ENCODE measurements at regions not wholly inside any gene's neighbourhood (a gene's known extent, or its start where the extent isn't known, plus 50 kb on each side); places are given as distances from the start of the nearest gene placed in this dataset.

- Histone ChIP-seq H3K9ac (ENCODE audit: insufficient read depth, low read length) (no peak overlapping the region), H3K27ac (ENCODE audit: insufficient read depth, low read length) (no peak overlapping the region), H3K4me2 (ENCODE audit: extremely low read depth, insufficient read depth, low read length) (no peak overlapping the region), H3K4me1 (ENCODE audit: control insufficient read depth, extremely low read depth, insufficient read depth, low read length) (no peaks in the 10 kb centered on the region), H4K20me1 (ENCODE audit: control insufficient read depth, extremely low read depth, insufficient read depth, low read length) (no peaks in the 10 kb centered on the region), H3K27me3 (ENCODE audit: control insufficient read depth, insufficient read depth, low read length) (no peaks in the 10 kb centered on the region), H3K9me3 (ENCODE audit: control insufficient read depth, insufficient read depth, low read depth, low read length) (no peaks in the 10 kb centered on the region), H2AFZ (ENCODE audit: low read length) (no peak overlapping the region), H3K36me3 (ENCODE audit: control insufficient read depth, insufficient read depth, low read length) (no peaks in the 10 kb centered on the region), H3K4me3 (replicated peaks in 1 of 4; ENCODE audit: control extremely low read depth in 1 of 4, insufficient read depth in 1 of 4, low read depth in 3 of 4, low read length in 4 of 4) (no peak overlapping the region), H3K79me2 (ENCODE audit: control insufficient read depth, insufficient read depth, low read length) (no peaks in the 10 kb centered on the region)
- TF ChIP-seq EZH2 (IDR thresholded peaks at IDR 0.05; ENCODE audit: low read length, missing control alignments) (no peak), CTCF (conservative IDR thresholded peaks at IDR 0.05 in 1 of 2, IDR thresholded peaks at IDR 0.05 in 1 of 2; ENCODE audit: low read depth in 1 of 2, low read length in 2 of 2) (no peak)
- DNase-seq (ENCODE audit: low read depth in 2 of 2) = no peak
Measured at GRCh38 chr4:189525304-189525703, 415.4 kb upstream of the FRG1 start.

- no peak overlapping the region for H3K27ac ChIP-seq (ENCODE audit: insufficient read depth, low read length)
- no peaks in the 10 kb centered on the region for H3K9me3 ChIP-seq (ENCODE audit: control insufficient read depth, insufficient read depth, low read depth, low read length)
- no peak overlapping the region for H3K9ac ChIP-seq (ENCODE audit: insufficient read depth, low read length)
- no peak for DNase-seq (ENCODE audit: low read depth in 2 of 2)
- H3K4me3 ChIP-seq (replicated peaks in 1 of 4; ENCODE audit: control extremely low read depth in 1 of 4, insufficient read depth in 1 of 4, low read depth in 3 of 4, low read length in 4 of 4) = no peak overlapping the region
- no peaks in the 10 kb centered on the region for H3K36me3 ChIP-seq (ENCODE audit: control insufficient read depth, insufficient read depth, low read length)
- no peaks in the 10 kb centered on the region for H3K27me3 ChIP-seq (ENCODE audit: control insufficient read depth, insufficient read depth, low read length)
- H4K20me1 ChIP-seq (ENCODE audit: control insufficient read depth, extremely low read depth, insufficient read depth, low read length) = no peaks in the 10 kb centered on the region
- H3K4me1 ChIP-seq (ENCODE audit: control insufficient read depth, extremely low read depth, insufficient read depth, low read length) = no peaks in the 10 kb centered on the region
- TF ChIP-seq EZH2 (IDR thresholded peaks at IDR 0.05; ENCODE audit: low read length, missing control alignments) (no peak), CTCF (conservative IDR thresholded peaks at IDR 0.05 in 1 of 2, IDR thresholded peaks at IDR 0.05 in 1 of 2; ENCODE audit: low read depth in 1 of 2, low read length in 2 of 2) (no peak)
- no peaks in the 10 kb centered on the region for H3K79me2 ChIP-seq (ENCODE audit: control insufficient read depth, insufficient read depth, low read length)
- no peak overlapping the region for H2AFZ ChIP-seq (ENCODE audit: low read length)
- no peak overlapping the region for H3K4me2 ChIP-seq (ENCODE audit: extremely low read depth, insufficient read depth, low read length)
Measured at GRCh38 chr4:189530848-189531247, 409.8 kb upstream of the FRG1 start.

- Histone ChIP-seq H3K4me2 (ENCODE audit: extremely low read depth, insufficient read depth, low read length) (no peak overlapping the region), H2AFZ (ENCODE audit: low read length) (no peak overlapping the region), H4K20me1 (ENCODE audit: control insufficient read depth, extremely low read depth, insufficient read depth, low read length) (no peaks in the 10 kb centered on the region), H3K9me3 (ENCODE audit: control insufficient read depth, insufficient read depth, low read depth, low read length) (no peaks in the 10 kb centered on the region), H3K9ac (ENCODE audit: insufficient read depth, low read length) (no peak overlapping the region), H3K4me3 (replicated peaks in 1 of 4; ENCODE audit: control extremely low read depth in 1 of 4, insufficient read depth in 1 of 4, low read depth in 3 of 4, low read length in 4 of 4) (no peak overlapping the region), H3K27ac (ENCODE audit: insufficient read depth, low read length) (no peak overlapping the region), H3K4me1 (ENCODE audit: control insufficient read depth, extremely low read depth, insufficient read depth, low read length) (no peaks in the 10 kb centered on the region), H3K36me3 (ENCODE audit: control insufficient read depth, insufficient read depth, low read length) (no peaks in the 10 kb centered on the region), H3K79me2 (ENCODE audit: control insufficient read depth, insufficient read depth, low read length) (no peaks in the 10 kb centered on the region), H3K27me3 (ENCODE audit: control insufficient read depth, insufficient read depth, low read length) (no peaks in the 10 kb centered on the region)
- TF ChIP-seq CTCF (conservative IDR thresholded peaks at IDR 0.05 in 1 of 2, IDR thresholded peaks at IDR 0.05 in 1 of 2; ENCODE audit: low read depth in 1 of 2, low read length in 2 of 2) (no peak), EZH2 (IDR thresholded peaks at IDR 0.05; ENCODE audit: low read length, missing control alignments) (no peak)
- peak in 1 of 2 donors; percentile 12 for DNase-seq (ENCODE audit: low read depth in 2 of 2)
Measured at GRCh38 chr4:189533603-189534002, 407.1 kb upstream of the FRG1 start.

Measured in fibroblast of lung (primary cell).